A673 (cell line): ENCODE measurements at regions not wholly inside any gene's neighbourhood (a gene's known extent, or its start where the extent isn't known, plus 50 kb on each side); places are given as distances from the start of the nearest gene placed in this dataset.

Source experiments
- BruUV-seq: library from RNA; stranded (reverse); fragments of 400-500 nt; replicated peaks from 2 replicates; lab custom pipeline; 2021; lab: Mats Ljungman, UMichigan
- CTCF ChIA-PET: fragments of 300-600 bp; sonication (Branson Sonifier 250); formaldehyde crosslinking; loops from one replicate; lab custom pipeline; 2022; ENCODE audit warnings: antibody characterized with exemption; lab: Charles Lee
- POLR2A ChIA-PET: fragments of 300-600 bp; sonication (Branson Sonifier 250); formaldehyde crosslinking; loops from one replicate; lab custom pipeline; 2022; ENCODE audit warnings: antibody characterized with exemption; ENCODE audit not compliant: low non-redundant PET; lab: Charles Lee
- DNase-seq: peaks from one replicate; pipeline ENCODE4 v3.0.0-alpha.2; 2015; ENCODE audit warnings: low spot score
- H3K27ac ChIP-seq: fragments of 200-600 bp; sonication (generic); 2 replicates; pipeline ENCODE4 v1.5.1; 2016; ENCODE audit warnings: mixed run types, low read depth, mild to moderate bottlenecking, mixed read lengths, antibody characterized with exemption, low read length; ENCODE audit not compliant: poor library complexity, severe bottlenecking
- H3K27me3 ChIP-seq: fragments of 200-600 bp; sonication (generic); replicated peaks from 2 replicates; pipeline ENCODE4 v1.6.1; 2017; ENCODE audit warnings: mixed run types, low read depth, mild to moderate bottlenecking, mixed read lengths, antibody characterized with exemption, low read length; ENCODE audit not compliant: insufficient read depth, poor library complexity
- H3K36me3 ChIP-seq: fragments of 200-600 bp; sonication (generic); 2 replicates; pipeline ENCODE4 v1.6.1; 2016; ENCODE audit warnings: mixed run types, mild to moderate bottlenecking, mixed read lengths, antibody characterized with exemption, low read length; ENCODE audit not compliant: insufficient read depth, poor library complexity, severe bottlenecking
- H3K4me1 ChIP-seq: fragments of 200-600 bp; sonication (generic); 2 replicates; pipeline ENCODE4 v1.6.1; 2017; ENCODE audit warnings: mixed run types, mild to moderate bottlenecking, mixed read lengths, antibody characterized with exemption, low read length; ENCODE audit not compliant: insufficient read depth, poor library complexity, severe bottlenecking
- H3K4me3 ChIP-seq: fragments of 200-600 bp; sonication (generic); 2 replicates; pipeline ENCODE4 v1.5.1; 2016; ENCODE audit warnings: low read depth, mixed run types, mild to moderate bottlenecking, mixed read lengths, low read length; ENCODE audit not compliant: poor library complexity, severe bottlenecking
- H3K9me3 ChIP-seq: fragments of 200-600 bp; sonication (generic); 2 replicates; pipeline ENCODE4 v1.6.1; 2016; ENCODE audit warnings: mixed run types, low read depth, mild to moderate bottlenecking, mixed read lengths, antibody characterized with exemption, low read length; ENCODE audit not compliant: poor library complexity, severe bottlenecking
- EZH2 ChIP-seq: fragments of 200-600 bp; sonication (generic); IDR thresholded peaks from 2 replicates; pipeline ENCODE4 v1.6.1; 2017; ENCODE audit warnings: borderline replicate concordance, low read depth, mild to moderate bottlenecking, mixed read lengths, antibody characterized with exemption, low read length; ENCODE audit not compliant: poor library complexity, severe bottlenecking
- intact Hi-C: fragments of 100-400 bp; cut with micrococcal nuclease; formaldehyde crosslinking; loops from one replicate; pipeline ENCODE4 v1.10.0; 2022; ENCODE audit not compliant: unreplicated experiment
- TF ChIP-seq, protein P1 (sequence below): fragments of 300-800, 200-600 bp; sonication (generic); conservative IDR thresholded peaks from 2 replicates; pipeline ENCODE4 v1.5.1; 2017; ENCODE audit warnings: low read depth, mild to moderate bottlenecking, antibody characterized with exemption, low read length, moderate library complexity, mixed read lengths

DNA sequence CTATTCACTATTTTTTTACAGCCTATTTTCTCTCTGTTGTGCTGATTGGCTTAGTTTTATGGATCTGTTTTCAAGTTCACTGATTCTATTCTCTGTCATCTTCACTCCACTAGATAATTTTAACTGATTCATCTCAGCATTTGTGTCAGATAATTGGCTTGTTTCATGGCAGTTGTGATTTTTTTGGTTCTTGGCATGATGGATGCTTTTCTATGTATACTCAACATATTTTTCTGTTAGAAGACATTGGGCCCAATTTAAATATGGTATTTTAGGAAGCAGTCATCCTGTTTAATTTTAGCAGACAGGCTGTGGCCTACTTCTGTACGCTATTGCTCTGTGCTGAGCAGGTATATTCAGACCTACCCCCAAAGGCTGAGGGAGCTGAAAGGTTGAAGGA is 1865.3 kb upstream of the ACO1 start:
- H3K27ac ChIP-seq, result no peak overlapping the region
- TF ChIP-seq EZH2, result no peak
- TF ChIP-seq, protein P1, sequence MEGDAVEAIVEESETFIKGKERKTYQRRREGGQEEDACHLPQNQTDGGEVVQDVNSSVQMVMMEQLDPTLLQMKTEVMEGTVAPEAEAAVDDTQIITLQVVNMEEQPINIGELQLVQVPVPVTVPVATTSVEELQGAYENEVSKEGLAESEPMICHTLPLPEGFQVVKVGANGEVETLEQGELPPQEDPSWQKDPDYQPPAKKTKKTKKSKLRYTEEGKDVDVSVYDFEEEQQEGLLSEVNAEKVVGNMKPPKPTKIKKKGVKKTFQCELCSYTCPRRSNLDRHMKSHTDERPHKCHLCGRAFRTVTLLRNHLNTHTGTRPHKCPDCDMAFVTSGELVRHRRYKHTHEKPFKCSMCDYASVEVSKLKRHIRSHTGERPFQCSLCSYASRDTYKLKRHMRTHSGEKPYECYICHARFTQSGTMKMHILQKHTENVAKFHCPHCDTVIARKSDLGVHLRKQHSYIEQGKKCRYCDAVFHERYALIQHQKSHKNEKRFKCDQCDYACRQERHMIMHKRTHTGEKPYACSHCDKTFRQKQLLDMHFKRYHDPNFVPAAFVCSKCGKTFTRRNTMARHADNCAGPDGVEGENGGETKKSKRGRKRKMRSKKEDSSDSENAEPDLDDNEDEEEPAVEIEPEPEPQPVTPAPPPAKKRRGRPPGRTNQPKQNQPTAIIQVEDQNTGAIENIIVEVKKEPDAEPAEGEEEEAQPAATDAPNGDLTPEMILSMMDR, result no peak
- intact Hi-C loops, result no loop called here
- no peaks in the 10 kb centered on the region for H3K9me3 ChIP-seq
- DNase-seq, result no peak
- no peaks in the 10 kb centered on the region for H3K36me3 ChIP-seq
- ChIA-PET POLR2A (no interaction called here), CTCF (no interaction called here)
- no peak overlapping the region for H3K4me3 ChIP-seq
- H3K27me3 ChIP-seq, result no peaks in the 10 kb centered on the region
- BruUV-seq, result no TSS peak
- H3K4me1 ChIP-seq, result no peaks in the 10 kb centered on the region

DNA sequence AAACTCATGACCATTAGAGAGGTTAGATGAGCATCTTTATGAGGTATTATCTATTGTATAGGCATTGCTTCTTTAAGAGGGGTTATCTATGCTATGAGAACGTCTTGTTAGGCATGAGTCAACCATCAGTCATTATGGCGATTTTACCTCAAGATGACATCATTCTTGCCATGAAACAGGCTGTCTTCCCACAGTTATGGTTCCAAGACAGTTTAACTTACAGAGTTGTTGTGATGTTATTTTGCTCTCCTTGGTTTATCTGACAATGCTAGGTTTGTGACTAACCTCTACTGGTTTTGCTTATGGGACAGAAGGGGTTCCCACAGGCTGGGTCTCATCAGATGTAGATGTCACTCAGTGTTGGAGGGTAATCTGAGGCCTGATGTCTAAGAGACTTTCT is 1864.7 kb upstream of the ACO1 start:
- no TSS peak for BruUV-seq
- no peaks in the 10 kb centered on the region for H3K36me3 ChIP-seq
- DNase-seq, result no peak
- H3K9me3 ChIP-seq, result no peaks in the 10 kb centered on the region
- intact Hi-C loops, result no loop called here
- no peak overlapping the region for H3K4me3 ChIP-seq
- TF ChIP-seq, protein P1, result no peak
- no peak for TF ChIP-seq EZH2
- ChIA-PET POLR2A (no interaction called here), CTCF (no interaction called here)
- H3K4me1 ChIP-seq, result no peaks in the 10 kb centered on the region
- no peaks in the 10 kb centered on the region for H3K27me3 ChIP-seq
- H3K27ac ChIP-seq, result no peak overlapping the region

DNA sequence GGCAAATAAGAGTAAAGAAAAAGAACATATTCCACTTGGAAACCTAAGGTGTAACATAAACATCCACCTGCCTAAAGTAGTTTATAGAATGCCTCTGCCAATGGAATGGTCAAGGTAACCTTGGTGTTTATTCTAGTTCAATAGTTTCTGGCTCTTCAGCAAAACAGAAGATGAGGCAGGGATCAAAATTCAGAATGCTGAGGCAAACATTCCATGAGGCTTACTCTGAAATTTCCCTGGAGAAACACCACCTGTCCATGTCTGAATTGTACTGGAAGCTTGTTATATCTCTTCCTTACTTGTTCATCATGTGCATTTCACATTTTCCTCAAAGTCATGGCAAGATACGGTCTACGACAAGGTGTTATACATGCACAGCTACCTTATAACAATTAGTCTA is 1862.4 kb upstream of the ACO1 start:
- Histone ChIP-seq H3K4me1 (no peaks in the 10 kb centered on the region), H3K4me3 (no peak overlapping the region), H3K9me3 (no peaks in the 10 kb centered on the region), H3K27me3 (no peaks in the 10 kb centered on the region), H3K27ac (no peak overlapping the region), H3K36me3 (no peaks in the 10 kb centered on the region)
- BruUV-seq, result no TSS peak
- ChIA-PET CTCF (no interaction called here), POLR2A (no interaction called here)
- intact Hi-C loops, result no loop called here
- no peak for TF ChIP-seq EZH2
- TF ChIP-seq, protein P1, result no peak
- DNase-seq, result no peak
